ENCODE measurements at regions not wholly inside any gene's neighbourhood (a gene's known extent, or its start where the extent isn't known, plus 50 kb on each side); places are given as distances from the start of the nearest gene placed in this dataset.

DNA sequence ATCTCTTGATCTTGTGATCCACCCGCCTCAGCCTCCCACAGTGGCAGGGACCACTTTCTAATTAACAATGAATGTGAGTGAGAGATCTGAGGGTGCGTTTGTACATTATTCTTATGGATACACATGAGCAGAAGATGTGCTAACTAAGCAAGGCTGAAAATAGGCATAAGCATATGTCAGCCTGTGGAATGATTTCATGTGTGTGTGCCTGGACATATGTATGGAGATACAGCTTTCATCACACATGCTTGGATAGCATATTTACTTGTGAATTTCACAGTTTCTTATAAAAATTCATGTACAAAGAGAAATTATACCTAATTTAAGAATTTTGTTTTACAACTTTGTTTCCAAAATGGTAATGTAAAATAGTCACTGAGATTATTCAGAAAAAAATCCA is 565.6 kb downstream of the MTRR start:
- no peak for FAIRE-seq

DNA sequence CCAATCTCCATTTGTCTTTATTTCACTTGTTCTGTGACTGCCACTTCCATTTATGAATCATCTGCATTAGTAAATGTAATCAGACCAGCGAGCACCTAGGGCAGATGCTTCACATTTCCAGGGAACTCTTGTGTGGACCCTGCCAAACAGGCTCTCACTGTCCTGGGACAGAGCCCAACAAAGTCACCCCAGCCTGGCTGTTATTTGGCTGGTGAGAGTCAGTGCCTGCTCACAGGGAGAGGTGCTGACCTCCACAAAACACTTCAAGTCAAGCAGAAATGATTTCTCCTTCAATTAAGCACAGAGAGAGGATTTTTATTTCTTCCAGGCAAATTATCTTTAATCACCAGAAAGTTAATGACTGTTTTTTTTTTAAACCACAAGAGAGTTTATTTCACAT is 568.0 kb downstream of the MTRR start:
- FAIRE-seq = no peak
- DNase-seq (ENCODE audit: extremely low spot score, insufficient read length, low read depth) = no peak

More for the DNA sequence above, 565.6 kb downstream of the MTRR start:
- DNase-seq (ENCODE audit: extremely low spot score, insufficient read length, low read depth) = no peak

DNA sequence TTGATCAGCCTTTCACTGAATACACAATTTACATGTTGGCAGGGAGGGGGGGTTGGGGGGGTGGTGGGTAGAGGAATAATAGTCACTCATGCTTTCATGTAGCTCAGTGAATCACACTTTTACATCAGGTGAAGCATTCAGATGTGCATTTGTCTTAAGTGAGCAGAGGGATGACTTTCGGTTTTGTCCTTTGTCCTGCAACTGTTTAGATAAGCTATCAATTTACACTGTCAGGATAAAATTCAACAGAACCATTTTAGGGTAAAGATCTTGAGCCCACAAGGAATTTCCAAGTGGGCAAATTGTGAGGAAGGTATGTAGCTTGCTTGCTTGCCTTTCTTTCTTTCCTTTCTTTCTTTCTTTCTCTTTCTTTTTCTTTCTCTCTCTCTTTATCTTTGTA is 576.2 kb downstream of the MTRR start:
- FAIRE-seq = no peak
- no peak for DNase-seq (ENCODE audit: extremely low spot score, insufficient read length, low read depth)

DNA sequence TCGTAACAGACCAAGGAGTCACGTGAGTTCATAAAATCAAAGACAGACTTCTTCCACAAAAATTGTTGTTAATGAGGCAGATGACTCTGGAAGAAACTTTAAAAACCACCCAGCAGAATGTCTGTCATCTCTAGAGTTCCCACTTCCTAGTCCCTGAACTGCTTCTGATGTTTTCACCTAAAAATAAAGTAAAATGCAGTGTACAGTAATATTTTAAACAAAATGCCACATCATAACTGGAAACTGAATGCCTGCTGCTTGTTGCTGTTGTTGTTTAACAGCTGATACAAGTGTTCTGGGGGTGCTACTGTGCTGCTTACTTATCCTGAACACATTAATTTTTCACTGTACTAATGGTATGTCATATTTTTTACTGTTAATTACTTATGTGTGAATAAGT is 577.2 kb downstream of the MTRR start:
- FAIRE-seq (no peak), DNase-seq (ENCODE audit: extremely low spot score, insufficient read length, low read depth) (no peak)

DNA sequence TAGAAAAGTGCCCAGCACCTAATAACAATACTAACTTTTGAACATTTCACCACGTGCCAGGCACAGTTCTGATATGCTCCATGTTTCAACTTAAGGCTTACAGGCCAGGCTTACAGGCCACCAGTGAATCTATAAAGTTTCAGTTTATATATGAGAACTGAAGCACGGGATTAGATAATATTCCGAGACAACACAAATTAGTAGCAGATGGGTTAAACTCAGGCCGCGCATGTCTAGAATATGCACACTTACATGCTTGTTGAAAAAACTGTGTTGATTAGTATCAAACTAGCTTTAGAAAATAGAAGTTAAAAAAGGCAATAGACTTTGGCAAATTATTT is 587.9 kb downstream of the MTRR start:
- FAIRE-seq = no peak
- DNase-seq (ENCODE audit: extremely low spot score, insufficient read length, low read depth) = no peak

DNA sequence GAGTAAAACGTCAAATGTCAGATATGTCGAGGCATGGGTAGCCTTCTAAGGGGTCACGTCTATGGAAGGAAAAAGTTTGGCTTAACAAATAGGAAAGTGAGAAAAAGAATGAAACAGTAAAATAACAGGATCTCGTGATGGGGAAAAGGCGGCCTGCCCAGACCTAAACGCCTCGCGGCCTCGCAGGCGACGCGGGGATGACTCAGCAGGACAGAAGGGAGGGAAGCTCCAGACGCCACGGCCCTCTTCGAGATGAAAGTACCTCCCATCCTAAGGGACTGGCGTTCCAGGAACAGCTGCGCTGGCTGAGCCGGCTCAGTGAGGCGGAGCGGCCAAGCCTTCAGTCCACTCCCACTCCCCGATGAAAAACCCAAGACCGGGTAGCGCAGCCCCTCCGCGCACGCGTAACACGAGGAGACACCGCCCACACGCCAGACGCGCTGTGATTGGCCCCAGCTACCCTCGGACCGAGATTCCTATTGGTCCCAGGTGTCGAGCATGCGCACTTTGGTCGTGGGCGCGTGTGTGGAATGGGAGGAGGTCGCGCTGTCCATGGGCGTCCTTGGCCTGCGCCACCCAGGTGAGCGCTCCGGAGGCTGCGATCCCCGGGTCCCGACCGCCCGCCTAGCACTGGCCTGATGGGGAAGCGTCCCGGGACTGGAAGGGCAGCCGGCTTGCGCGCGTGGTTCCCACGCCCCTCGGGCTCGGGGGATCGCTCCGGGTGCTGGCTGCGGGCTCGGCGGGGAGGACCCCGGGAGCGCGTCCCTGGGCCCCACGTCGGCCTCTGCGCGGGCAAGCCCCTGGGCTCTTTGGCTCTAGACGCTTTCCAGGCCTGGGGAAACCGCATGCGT is 588.5 kb downstream of the MTRR start:
- peak; percentile 81 for DNase-seq (ENCODE audit: extremely low spot score, insufficient read length, low read depth)
- peak; percentile 93 for FAIRE-seq

DNA sequence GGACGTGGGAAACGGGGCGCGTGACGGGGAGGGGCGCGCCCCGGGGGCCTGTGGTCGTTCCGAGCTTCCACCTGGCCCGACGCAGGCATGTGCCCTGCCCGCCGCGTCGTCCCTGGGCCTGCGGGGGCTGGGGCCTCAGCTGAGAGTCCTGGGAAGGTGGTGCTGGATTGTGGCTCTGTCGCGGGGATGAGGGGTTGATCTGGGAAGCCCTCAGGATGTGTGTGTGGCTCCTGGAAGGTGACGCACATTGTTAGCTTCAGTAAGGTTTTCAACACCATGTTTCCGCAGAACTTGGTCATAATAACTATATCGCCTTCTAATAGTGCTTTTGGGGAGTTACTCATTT is 589.1 kb downstream of the MTRR start:
- DNase-seq (ENCODE audit: extremely low spot score, insufficient read length, low read depth) (no peak), FAIRE-seq (no peak)

DNA sequence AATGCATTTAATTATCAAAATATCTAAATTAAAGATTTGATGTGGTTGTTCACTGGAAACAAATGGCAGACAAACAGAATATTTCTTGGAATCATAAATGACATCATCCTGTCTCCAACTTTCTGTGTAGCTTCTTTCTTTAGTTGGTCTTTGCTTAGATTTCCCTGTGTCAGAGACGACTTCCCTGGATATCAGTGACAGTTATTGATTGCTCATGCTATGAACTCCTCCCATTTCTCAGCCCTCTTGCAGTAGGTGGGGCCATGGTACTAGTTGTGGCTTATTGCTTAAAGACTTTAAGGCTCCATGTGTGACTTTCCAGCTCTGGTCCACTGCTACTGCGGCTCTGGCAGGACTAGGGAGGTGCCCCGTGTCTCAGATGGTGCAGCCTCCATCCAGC is 592.6 kb downstream of the MTRR start:
- FAIRE-seq (no peak), DNase-seq (ENCODE audit: extremely low spot score, insufficient read length, low read depth) (no peak)

DNA sequence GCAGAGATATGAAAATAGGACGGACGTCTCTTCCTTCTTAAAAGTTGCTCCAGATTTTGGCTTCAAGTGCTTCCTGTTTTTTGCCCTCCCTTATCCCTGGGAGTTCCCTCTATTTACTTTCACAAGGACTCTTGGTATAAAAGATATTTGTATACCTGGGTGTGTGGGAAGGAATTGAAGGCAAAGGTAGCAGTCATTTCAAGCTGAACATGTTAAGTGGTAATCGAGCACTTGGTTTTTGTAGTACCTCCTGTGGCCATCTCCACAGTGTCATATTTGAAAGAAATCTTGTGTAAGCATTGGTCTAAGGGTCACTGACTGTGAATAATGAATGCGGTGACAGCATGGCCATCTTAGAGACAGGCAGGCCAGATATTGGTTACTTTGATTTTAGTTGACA is 593.6 kb downstream of the MTRR start:
- FAIRE-seq (no peak), DNase-seq (ENCODE audit: extremely low spot score, insufficient read length, low read depth) (no peak)

DNA sequence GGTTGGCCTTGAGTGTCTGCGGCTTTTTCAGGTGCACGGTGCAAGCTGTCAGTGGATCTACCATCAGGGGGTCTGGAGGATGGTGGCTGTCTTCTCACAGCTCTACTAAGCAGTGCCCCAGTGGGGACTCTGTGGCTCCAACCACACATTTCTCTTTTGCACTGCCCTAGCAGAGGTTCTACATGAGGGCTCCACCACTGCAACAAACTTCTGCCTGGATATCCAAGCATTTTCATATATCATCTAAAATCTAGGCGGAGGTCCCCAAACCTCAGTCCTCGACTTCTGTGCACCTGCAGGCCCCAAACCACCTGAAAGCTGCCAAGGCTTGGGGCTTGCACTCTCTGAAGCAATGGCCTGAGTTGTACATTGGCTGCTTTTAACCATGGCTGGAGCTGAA is 601.5 kb downstream of the MTRR start:
- FAIRE-seq = no peak
- DNase-seq (ENCODE audit: extremely low spot score, insufficient read length, low read depth) = no peak

DNA sequence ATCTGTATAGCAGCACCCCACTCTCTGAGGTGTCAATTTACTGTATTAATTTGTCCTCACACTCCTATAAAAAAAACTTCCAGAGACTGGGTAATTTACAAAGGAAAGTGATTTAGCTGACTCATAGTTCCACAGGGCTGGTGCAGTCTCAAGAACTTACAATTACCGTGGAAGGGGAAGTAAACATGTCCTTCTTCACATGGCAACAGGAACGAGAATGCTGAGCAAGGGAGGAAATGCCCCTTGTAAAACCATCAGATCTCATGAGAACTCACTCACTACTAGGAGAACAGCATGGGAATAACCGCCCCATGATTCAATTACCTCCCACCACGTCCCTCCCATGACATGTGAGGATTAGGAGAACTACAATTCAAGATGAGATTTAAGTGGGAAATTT is 602.6 kb downstream of the MTRR start:
- DNase-seq (ENCODE audit: extremely low spot score, insufficient read length, low read depth) (no peak), FAIRE-seq (no peak)

DNA sequence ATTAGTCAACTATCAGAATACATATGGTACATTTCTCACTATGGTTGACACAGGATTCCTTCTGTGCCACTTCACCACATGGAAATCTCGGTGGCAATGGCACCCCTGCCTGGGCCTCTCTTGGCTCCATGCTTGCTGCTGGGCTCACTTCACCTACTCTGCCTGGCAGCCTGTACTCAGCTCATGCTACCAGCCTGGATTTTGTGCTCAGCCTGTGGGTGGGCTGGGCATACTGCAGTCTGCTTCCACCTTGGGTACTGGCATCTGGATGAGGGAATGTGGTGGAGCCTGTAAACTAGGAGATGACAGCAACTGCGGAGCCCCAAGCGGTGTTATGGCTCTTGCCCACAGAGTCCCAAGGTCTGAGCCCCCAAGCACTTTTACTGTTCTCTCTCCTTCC is 604.1 kb downstream of the MTRR start:
- DNase-seq (ENCODE audit: extremely low spot score, insufficient read length, low read depth) (no peak), FAIRE-seq (no peak)

DNA sequence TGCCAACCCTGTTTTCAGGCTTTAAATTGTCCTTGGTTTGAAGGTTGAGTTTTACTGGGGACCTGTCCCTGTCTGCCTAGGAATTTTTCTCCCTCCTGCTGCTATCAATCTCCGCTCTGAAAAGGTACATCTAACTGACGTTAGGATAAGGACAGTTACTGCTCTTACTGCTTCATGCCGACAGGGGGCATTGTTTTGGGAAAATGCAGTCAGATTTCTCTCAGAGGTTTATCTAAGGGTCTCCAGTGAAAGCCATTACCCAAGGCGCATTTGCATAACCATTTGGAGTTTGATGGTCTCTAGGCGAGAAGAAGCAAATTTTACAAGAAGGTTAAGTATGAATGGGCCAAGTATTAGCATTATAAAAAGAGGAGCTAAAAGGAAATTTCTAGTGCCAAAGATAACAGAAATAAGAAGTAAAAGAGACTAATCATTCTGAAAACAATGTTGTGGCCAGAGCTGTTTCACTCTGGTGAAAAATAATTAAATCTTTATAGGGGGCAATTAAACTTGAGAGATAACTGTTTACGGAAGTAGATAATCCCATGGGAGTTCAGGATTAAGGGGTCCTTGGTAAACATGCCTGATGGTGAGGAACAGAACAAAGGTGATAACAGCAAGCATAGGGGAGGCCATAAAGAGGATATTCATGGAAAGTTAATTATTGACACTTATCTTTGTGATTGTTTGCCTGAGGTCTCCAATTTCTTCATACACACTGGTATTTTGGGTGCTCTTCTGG is 605.0 kb downstream of the MTRR start:
- DNase-seq (ENCODE audit: extremely low spot score, insufficient read length, low read depth) (no peak), FAIRE-seq (no peak)

DNA sequence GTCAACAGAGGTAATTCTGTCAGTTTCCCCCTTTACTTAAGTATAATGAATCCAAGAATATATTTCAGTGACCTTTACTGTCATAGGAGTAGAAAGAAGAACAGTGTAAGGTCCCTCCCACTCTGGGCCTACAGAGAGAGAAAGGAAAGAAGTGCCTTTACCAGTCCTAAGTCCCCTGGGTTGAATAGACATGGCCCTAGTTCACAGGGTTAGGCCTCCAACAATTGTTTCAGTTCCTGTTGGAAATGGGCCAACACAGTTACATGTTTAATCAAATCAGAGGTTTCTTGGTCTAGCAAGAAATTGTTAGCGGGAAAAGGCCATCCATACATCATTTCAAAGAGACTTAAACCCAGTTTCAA is 605.6 kb downstream of the MTRR start:
- no peak for DNase-seq (ENCODE audit: extremely low spot score, insufficient read length, low read depth)
- no peak for FAIRE-seq

DNA sequence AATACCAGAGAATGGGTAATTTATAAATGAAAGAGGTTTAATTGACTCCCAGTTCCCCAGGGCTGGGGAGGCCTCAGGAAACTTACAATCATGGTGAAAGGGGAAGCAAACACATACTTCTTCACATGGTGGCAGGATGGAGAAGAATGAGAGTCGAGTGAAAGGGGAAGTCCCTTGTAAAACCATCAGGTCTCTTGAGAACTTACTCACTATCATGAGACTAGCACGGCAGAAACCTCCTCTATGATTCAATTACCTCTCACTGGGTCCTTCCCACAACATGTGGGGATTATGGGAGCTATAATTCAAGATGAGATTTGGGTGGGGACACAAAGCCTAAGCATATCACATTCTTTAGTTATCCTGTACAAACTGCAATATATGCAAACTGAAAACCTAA is 609.4 kb downstream of the MTRR start:
- DNase-seq (ENCODE audit: extremely low spot score, insufficient read length, low read depth) = no peak
- FAIRE-seq = no peak

DNA sequence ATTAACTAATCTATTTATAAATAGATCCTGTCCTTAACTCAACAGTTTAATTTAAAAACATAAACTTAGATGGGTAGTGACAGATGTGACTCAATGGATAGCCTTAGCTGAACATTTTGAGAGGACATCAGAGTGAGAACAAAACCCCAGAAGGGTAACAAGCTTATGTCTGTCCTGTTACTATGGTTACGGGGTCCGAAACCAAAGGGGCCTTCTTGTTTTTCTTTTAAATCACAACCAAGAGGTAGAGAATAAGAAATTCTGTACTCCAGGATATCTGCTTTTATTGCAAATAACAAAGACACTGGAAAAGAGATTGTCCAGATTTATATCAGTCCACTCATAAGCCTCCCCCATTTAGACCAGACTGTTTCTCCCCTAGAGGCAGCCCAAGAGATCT is 612.1 kb downstream of the MTRR start:
- FAIRE-seq = no peak
- DNase-seq (ENCODE audit: extremely low spot score, insufficient read length, low read depth) = no peak

DNA sequence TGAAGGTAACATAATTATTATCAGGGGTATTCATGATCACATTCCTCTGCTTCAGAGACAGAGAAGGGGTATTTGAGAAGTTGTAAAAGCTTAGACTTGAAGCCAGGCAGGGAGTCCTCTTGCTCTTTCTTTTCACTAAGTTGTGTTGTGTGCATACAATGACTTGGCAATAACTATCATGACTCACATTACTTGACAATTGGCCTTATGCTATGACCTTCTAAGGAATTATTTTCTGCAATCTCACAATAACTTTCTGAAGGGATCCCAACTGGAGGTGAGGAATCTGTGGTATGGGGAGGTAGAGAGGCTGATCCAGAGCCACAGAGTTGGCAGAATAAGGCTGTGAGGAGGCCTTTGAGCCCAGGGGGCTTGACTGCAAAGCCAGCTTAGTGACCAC is 622.3 kb downstream of the MTRR start:
- FAIRE-seq (no peak), DNase-seq (ENCODE audit: extremely low spot score, insufficient read length, low read depth) (no peak)

DNA sequence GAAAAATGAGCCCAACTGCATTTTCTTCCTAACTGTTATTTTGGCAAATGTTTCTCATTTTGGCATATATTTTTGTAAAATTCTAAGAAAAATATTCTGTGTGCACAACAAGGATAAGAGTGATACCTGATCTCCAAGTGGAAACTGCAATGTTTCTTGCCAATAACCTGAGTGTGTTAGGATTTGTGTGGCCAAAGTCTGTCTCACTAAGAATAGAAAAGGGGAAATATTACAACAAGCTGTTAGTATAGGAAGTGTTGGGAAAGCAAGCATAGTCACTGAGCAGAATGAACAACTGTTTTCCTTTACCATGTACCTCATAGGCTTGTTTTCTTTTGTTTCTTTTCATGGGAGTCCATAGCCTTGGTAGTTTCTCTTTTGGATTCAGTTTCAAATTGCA is 624.2 kb downstream of the MTRR start:
- FAIRE-seq (no peak), DNase-seq (ENCODE audit: extremely low spot score, insufficient read length, low read depth) (no peak)

DNA sequence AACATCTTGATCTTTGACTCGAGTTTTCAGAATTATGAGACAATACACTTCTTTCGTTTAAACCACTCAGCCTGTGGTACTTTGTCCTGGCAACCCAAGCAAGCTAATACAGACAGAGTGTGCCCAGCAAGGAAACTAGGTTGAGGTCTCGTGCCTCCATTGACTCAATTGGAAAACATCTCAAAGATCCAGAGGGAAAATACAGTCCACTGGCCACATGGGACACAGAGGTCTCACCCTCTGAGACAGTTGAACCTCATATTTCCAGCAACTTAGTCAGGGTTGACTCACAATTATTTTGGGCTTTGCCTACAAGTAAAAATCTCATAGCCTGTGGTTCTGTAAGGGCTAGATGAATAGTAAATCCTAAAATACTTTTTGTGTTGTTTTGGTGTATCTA is 631.5 kb downstream of the MTRR start:
- no peak for FAIRE-seq
- DNase-seq (ENCODE audit: extremely low spot score, insufficient read length, low read depth) = no peak

DNA sequence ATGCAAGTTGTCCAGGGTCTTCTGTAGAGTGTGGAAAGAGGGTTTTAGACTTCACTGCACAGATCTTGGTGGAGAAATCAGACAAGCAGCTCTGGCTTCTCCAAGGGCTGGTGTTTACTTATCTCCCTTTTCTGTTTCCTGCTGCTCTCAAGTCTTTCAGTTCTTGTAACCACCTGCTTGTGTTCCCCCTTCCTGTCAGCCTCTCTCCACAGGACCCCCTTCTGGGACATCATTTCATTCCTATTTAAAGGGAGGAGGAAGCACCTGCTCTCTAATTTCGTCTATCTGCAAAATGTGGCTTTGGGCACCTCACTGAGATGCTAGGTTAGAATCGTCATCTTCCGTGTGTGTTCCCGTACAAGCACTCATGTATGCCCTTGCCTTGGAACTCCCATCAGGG is 636.2 kb downstream of the MTRR start:
- no peak for DNase-seq (ENCODE audit: extremely low spot score, insufficient read length, low read depth)
- FAIRE-seq = no peak

DNA sequence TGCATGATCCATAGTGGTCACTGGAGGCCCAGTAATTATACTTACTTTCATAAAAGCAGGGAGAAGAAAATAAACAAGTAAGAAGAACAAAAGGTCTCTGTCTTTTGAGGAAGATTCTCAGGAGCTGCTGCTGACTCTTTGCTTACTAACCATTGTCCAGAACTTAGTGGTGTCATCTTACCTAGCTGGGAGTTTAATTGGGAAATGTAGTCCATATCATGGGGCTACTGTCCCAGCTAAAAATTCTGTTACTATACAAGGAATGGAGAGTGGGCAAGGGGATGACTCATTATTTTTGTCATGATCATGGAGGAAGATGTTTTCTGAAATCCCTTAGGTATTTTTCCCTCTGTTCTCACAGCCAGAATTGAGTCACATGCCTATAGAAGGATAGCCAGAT is 639.3 kb downstream of the MTRR start:
- DNase-seq (ENCODE audit: extremely low spot score, insufficient read length, low read depth) (no peak), FAIRE-seq (no peak)

DNA sequence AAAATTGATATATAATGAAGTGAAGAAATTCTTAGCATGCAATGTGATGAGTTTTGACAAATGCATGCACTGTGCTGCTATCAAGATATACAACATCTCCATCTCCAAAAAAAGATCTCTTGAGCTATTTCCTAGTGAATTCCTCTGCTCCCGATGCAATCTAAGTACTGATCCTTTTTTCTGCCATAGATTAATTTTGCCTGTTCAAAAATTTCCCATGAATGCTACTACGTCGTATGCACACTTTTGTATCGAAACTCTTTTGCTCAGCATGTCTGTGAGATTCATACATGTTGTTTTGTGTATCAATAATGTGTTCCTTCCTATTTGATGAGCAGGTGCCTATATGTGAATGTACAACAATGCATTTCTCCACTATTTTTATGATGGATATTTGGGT is 647.4 kb downstream of the MTRR start:
- FAIRE-seq = no peak
- DNase-seq (ENCODE audit: extremely low spot score, insufficient read length, low read depth) = no peak

All from GM18507 (cell line).